OCI-LY1 (cell line): ENCODE measurements at regions not wholly inside any gene's neighbourhood (a gene's known extent, or its start where the extent isn't known, plus 50 kb on each side); places are given as distances from the start of the nearest gene placed in this dataset.

ENCODE experiments used
- H2AFZ ChIP-seq: fragments of 200-600 bp; sonication (generic), shearing (Covaris generic); 2 replicates; pipeline ENCODE4 v1.6.0; 2014; ENCODE audit warnings: antibody characterized with exemption, mild to moderate bottlenecking, low read length
- H3F3A ChIP-seq: fragments of 200-600 bp; sonication (generic), shearing (Covaris generic); 2 replicates; pipeline ENCODE4 v1.6.0; 2014; ENCODE audit warnings: mild to moderate bottlenecking, antibody characterized with exemption, low read length, moderate library complexity; ENCODE audit not compliant: insufficient read depth
- H3K27ac ChIP-seq: fragments of 200-600 bp; sonication (generic); 2 replicates; pipeline ENCODE4 v1.5.1; 2014; ENCODE audit warnings: low read length, mixed run types, mild to moderate bottlenecking, low read depth; ENCODE audit not compliant: poor library complexity, severe bottlenecking
- H3K27me3 ChIP-seq: fragments of 200-600 bp; sonication (generic); 2 replicates; pipeline ENCODE4 v1.6.0; 2014; ENCODE audit warnings: antibody characterized with exemption, mild to moderate bottlenecking, low read length, moderate library complexity; ENCODE audit not compliant: insufficient read depth
- H3K36me3 ChIP-seq: fragments of 200-600 bp; sonication (generic); 2 replicates; pipeline ENCODE4 v1.6.1; 2014; ENCODE audit warnings: mild to moderate bottlenecking, antibody characterized with exemption, low read length, moderate library complexity, mixed read lengths; ENCODE audit not compliant: insufficient read depth
- H3K4me1 ChIP-seq: fragments of 200-600 bp; sonication (generic); 2 replicates; pipeline ENCODE4 v1.5.1; 2014; ENCODE audit warnings: mild to moderate bottlenecking, low read length, moderate library complexity; ENCODE audit not compliant: insufficient read depth, severe bottlenecking
- H3K4me2 ChIP-seq: fragments of 200-600 bp; sonication (generic), shearing (Covaris generic); 2 replicates; pipeline ENCODE4 v1.6.1; 2014; ENCODE audit warnings: low read length
- H3K4me3 ChIP-seq: fragments of 200-600 bp; sonication (generic); 2 replicates; pipeline ENCODE4 v1.5.1; 2014; ENCODE audit warnings: low read length, low read depth, mild to moderate bottlenecking, mixed read lengths; ENCODE audit not compliant: poor library complexity, severe bottlenecking
- H3K79me2 ChIP-seq: fragments of 200-600 bp; shearing (Covaris generic); 2 replicates; pipeline ENCODE4 v1.6.1; 2016; ENCODE audit warnings: mixed run types, low read length, mixed read lengths; ENCODE audit not compliant: insufficient read depth
- H3K9ac ChIP-seq: fragments of 200-600 bp; sonication (generic), shearing (Covaris generic); 2 replicates; pipeline ENCODE4 v1.6.1; 2014; ENCODE audit warnings: mild to moderate bottlenecking, low read length, mixed read lengths
- H3K9me2 ChIP-seq: fragments of 200-600 bp; sonication (generic), shearing (Covaris generic); 2 replicates; pipeline ENCODE4 v1.6.1; 2014; ENCODE audit warnings: low read depth, mild to moderate bottlenecking, low read length, mixed read lengths
- H3K9me3 ChIP-seq: fragments of 200-600 bp; shearing (Covaris generic); 2 replicates; pipeline ENCODE4 v1.6.1; 2014; ENCODE audit warnings: low read length, mixed read lengths
- H4K20me1 ChIP-seq: fragments of 200-600 bp; sonication (generic), shearing (Covaris generic); 2 replicates; pipeline ENCODE4 v1.6.0; 2016; ENCODE audit warnings: mild to moderate bottlenecking, low read length; ENCODE audit not compliant: insufficient read depth
- EZH2 ChIP-seq: fragments of 200-600 bp; sonication (generic), shearing (Covaris generic); IDR thresholded peaks from 2 replicates; pipeline ENCODE4 v1.8.0; 2017; ENCODE audit warnings: borderline replicate concordance, mixed run types, mild to moderate bottlenecking, antibody characterized with exemption, low read length, moderate library complexity, mixed read lengths
- TF ChIP-seq, protein P1 (sequence below): fragments of 200-600 bp; sonication (generic), shearing (Covaris generic); IDR thresholded peaks from 2 replicates; pipeline ENCODE4 v1.5.1; 2017; ENCODE audit warnings: mild to moderate bottlenecking, antibody characterized with exemption, low read length, moderate library complexity, mixed read lengths

DNA sequence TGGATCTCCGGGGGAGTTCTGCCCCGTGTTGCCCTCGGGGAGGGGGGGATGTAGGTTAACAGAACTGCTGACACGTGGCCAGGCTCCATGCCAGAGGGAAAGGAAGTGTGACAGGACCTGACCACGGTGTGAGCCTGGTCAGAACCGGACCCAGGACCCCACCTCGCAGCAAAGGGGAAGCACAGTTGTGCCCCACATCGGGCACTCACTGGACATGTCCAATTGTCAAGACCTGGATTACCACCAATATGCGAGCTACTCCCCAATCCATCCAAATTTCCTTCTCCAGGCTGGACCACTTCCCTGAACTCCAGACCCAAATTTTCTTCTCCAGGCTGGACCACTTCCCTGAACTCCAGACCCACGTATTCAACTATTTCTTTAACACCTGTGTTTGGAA, 78.8 kb upstream of the PIWIL1 start:
- no peaks in the 10 kb centered on the region for H4K20me1 ChIP-seq
- H3K9ac ChIP-seq = no peak overlapping the region
- H3K4me1 ChIP-seq = no peaks in the 10 kb centered on the region
- H3K27ac ChIP-seq = no peak overlapping the region
- TF ChIP-seq EZH2 = no peak
- TF ChIP-seq, protein P1, sequence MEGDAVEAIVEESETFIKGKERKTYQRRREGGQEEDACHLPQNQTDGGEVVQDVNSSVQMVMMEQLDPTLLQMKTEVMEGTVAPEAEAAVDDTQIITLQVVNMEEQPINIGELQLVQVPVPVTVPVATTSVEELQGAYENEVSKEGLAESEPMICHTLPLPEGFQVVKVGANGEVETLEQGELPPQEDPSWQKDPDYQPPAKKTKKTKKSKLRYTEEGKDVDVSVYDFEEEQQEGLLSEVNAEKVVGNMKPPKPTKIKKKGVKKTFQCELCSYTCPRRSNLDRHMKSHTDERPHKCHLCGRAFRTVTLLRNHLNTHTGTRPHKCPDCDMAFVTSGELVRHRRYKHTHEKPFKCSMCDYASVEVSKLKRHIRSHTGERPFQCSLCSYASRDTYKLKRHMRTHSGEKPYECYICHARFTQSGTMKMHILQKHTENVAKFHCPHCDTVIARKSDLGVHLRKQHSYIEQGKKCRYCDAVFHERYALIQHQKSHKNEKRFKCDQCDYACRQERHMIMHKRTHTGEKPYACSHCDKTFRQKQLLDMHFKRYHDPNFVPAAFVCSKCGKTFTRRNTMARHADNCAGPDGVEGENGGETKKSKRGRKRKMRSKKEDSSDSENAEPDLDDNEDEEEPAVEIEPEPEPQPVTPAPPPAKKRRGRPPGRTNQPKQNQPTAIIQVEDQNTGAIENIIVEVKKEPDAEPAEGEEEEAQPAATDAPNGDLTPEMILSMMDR = no peak
- H3K4me2 ChIP-seq = no peak overlapping the region
- no peaks in the 10 kb centered on the region for H3K9me3 ChIP-seq
- H3K27me3 ChIP-seq = no peaks in the 10 kb centered on the region
- H3F3A ChIP-seq = no peaks in the 10 kb centered on the region
- no peak overlapping the region for H3K4me3 ChIP-seq
- H3K79me2 ChIP-seq = no peaks in the 10 kb centered on the region
- H3K36me3 ChIP-seq = no peaks in the 10 kb centered on the region
- H2AFZ ChIP-seq = no peak overlapping the region
- no peaks in the 10 kb centered on the region for H3K9me2 ChIP-seq

DNA sequence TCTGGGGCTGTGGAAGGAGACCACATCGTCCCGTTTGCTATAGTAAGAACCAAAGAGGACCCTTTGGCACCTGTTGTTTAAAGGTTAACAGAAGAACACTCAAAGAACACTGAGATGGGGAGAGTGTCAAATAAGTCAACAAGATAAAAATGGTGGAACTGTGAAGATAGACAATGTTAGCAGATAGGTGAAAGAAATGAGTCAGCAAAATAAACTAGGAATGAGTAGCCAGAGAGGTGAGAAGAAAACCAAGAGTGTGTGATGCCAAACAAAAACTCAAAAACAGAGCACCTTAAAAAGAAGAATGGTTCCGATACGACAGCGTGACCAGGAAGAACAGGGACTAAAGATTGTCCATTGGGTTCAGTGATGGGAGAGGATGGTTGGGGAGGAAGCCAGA, 74.7 kb upstream of the PIWIL1 start:
- Histone ChIP-seq H3K4me3 (no peak overlapping the region), H3K27ac (no peak overlapping the region), H3F3A (no peaks in the 10 kb centered on the region), H3K36me3 (no peaks in the 10 kb centered on the region), H2AFZ (no peak overlapping the region), H3K9me2 (no peaks in the 10 kb centered on the region), H3K4me2 (no peak overlapping the region), H3K79me2 (no peaks in the 10 kb centered on the region), H3K9ac (no peak overlapping the region), H3K9me3 (no peaks in the 10 kb centered on the region), H4K20me1 (no peaks in the 10 kb centered on the region), H3K4me1 (no peaks in the 10 kb centered on the region), H3K27me3 (no peaks in the 10 kb centered on the region)
- no peak for TF ChIP-seq EZH2
- TF ChIP-seq, protein P1 = no peak

DNA sequence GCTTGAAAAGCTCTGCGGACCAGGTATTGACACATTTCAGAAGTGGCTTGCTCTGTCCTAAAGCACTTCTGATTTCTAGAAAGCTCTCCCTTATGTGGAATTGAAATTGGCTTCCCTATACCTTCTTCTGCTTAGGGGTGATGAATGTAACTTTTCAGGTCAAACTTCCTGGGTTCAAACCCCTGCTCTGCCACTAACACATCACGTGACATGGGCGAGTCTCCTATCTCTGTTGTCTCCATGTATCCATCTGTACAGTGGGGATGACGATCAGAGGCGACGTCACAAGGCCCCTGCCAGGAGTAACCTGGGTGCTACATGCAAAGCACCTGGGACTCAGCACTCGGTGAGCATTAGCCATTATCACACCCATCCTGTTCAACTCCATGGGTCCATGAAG, 73.7 kb upstream of the PIWIL1 start:
- no peaks in the 10 kb centered on the region for H3K27me3 ChIP-seq
- H4K20me1 ChIP-seq = no peaks in the 10 kb centered on the region
- no peak overlapping the region for H3K4me2 ChIP-seq

More for the DNA sequence above, 73.7 kb upstream of the PIWIL1 start:
- Histone ChIP-seq H3K27ac (no peak overlapping the region), H3K9me2 (no peaks in the 10 kb centered on the region), H2AFZ (no peak overlapping the region), H3K9ac (no peak overlapping the region), H3K9me3 (no peaks in the 10 kb centered on the region), H3K4me3 (no peak overlapping the region), H3F3A (no peaks in the 10 kb centered on the region), H3K36me3 (no peaks in the 10 kb centered on the region), H3K4me1 (no peaks in the 10 kb centered on the region), H3K79me2 (no peaks in the 10 kb centered on the region)
- TF ChIP-seq EZH2 = no peak
- TF ChIP-seq, protein P1 = no peak
